IMR-90 (cell line): ENCODE measurements at regions not wholly inside any gene's neighbourhood (a gene's known extent, or its start where the extent isn't known, plus 50 kb on each side); places are given as distances from the start of the nearest gene placed in this dataset.

Experiments used
- ATAC-seq: fragments of 200-7000 bp; cut with Tn5 transposase; 2 replicates; pipeline ENCODE4 v1.9.1; 2020; ENCODE audit warnings: low read depth, mild to moderate bottlenecking, moderate library complexity
- BruUV-seq: library from RNA; stranded (reverse); fragments of 400-500 nt; replicated peaks from 2 replicates; lab custom pipeline; 2021; lab: Mats Ljungman, UMichigan
- CTCF ChIA-PET: fragments of 300-600 bp; formaldehyde crosslinking; extraction: SDS; loops from one replicate; lab custom pipeline; 2021; ENCODE audit warnings: antibody characterized with exemption; lab: Yijun Ruan, JAX
- POLR2A ChIA-PET: fragments of 300-600 bp; sonication (Branson Sonifier 250); formaldehyde crosslinking; loops from one replicate; lab custom pipeline; 2022; ENCODE audit warnings: antibody characterized with exemption; ENCODE audit not compliant: unreplicated experiment; lab: Charles Lee
- DNase-seq: peaks from one replicate; pipeline ENCODE4 v3.0.0; 2013
- H2AFZ ChIP-seq: replicated peaks from 2 replicates; pipeline ENCODE3; 2013; ENCODE audit warnings: low read length, mild to moderate bottlenecking; ENCODE audit not compliant: poor library complexity
- H2AK5ac ChIP-seq: 2 replicates; pipeline ENCODE4 v1.6.1; 2013; ENCODE audit warnings: low read depth, low read length, inconsistent platforms
- H2AK9ac ChIP-seq: replicated peaks from 2 replicates; pipeline ENCODE3; 2013; ENCODE audit warnings: mild to moderate bottlenecking, low read depth, low read length, moderate library complexity; ENCODE audit not compliant: poor library complexity
- H2BK120ac ChIP-seq: 2 replicates; pipeline ENCODE4 v1.6.1; 2013; ENCODE audit warnings: low read depth, low read length, inconsistent platforms
- H2BK15ac ChIP-seq: 3 replicates; pipeline ENCODE4 v1.6.1; 2013; ENCODE audit warnings: low read depth, low read length, inconsistent platforms
- H2BK20ac ChIP-seq: 2 replicates; pipeline ENCODE4 v1.6.1; 2013; ENCODE audit warnings: low read depth, mild to moderate bottlenecking, inconsistent platforms, low read length, moderate library complexity
- H2BK5ac ChIP-seq: 2 replicates; pipeline ENCODE4 v1.6.1; 2013; ENCODE audit warnings: mild to moderate bottlenecking, low read depth, low read length, inconsistent platforms; ENCODE audit not compliant: poor library complexity, severe bottlenecking
- H3K14ac ChIP-seq: replicated peaks from 2 replicates; pipeline ENCODE4 v1.6.1; 2013; ENCODE audit warnings: low read depth, low read length, inconsistent platforms
- H3K18ac ChIP-seq: 2 replicates; pipeline ENCODE4 v1.6.1; 2013; ENCODE audit warnings: low read depth, low read length, control low read depth
- H3K23ac ChIP-seq: 2 replicates; pipeline ENCODE4 v1.6.1; 2013; ENCODE audit warnings: low read depth, low read length, inconsistent platforms
- H3K27ac ChIP-seq: 2 replicates; pipeline ENCODE4 v1.5.1; 2013; ENCODE audit warnings: mild to moderate bottlenecking, control low read depth, low read length; ENCODE audit not compliant: insufficient read depth
- H3K27me3 ChIP-seq: 2 replicates; pipeline ENCODE4 v1.6.1; 2013; ENCODE audit warnings: low read length; ENCODE audit not compliant: control insufficient read depth, insufficient read depth
- H3K36me3 ChIP-seq: 2 replicates; pipeline ENCODE4 v1.6.1; 2013; ENCODE audit warnings: low read length, mixed read lengths; ENCODE audit not compliant: control insufficient read depth, insufficient read depth
- H3K4ac ChIP-seq: 2 replicates; pipeline ENCODE4 v1.6.1; 2013; ENCODE audit warnings: low read depth, low read length, inconsistent platforms
- H3K4me1 ChIP-seq: 2 replicates; pipeline ENCODE4 v1.6.1; 2013; ENCODE audit warnings: low read length, mixed read lengths; ENCODE audit not compliant: control insufficient read depth, insufficient read depth
- H3K4me2 ChIP-seq: 2 replicates; pipeline ENCODE4 v1.6.1; 2013; ENCODE audit warnings: low read depth, mild to moderate bottlenecking, control low read depth, low read length, moderate library complexity
- H3K4me3 ChIP-seq: 2 replicates; pipeline ENCODE4 v1.5.1; 2013; ENCODE audit warnings: low read depth, mild to moderate bottlenecking, control low read depth, low read length, moderate library complexity; ENCODE audit not compliant: insufficient read depth
- H3K56ac ChIP-seq: 2 replicates; pipeline ENCODE4 v1.6.1; 2013; ENCODE audit warnings: low read length, inconsistent platforms; ENCODE audit not compliant: insufficient read depth; ENCODE audit errors: extremely low read depth
- H3K79me1 ChIP-seq, 2 experiments: 2 replicates each; pipeline ENCODE4 v1.6.1; 2013; ENCODE audit warnings: low read length in 2 of 2, inconsistent platforms in 1 of 2, low read depth in 1 of 2
- H3K9ac ChIP-seq: 2 replicates; pipeline ENCODE4 v1.6.1; 2013; ENCODE audit warnings: low read depth, low read length, control low read depth
- H3K9me1 ChIP-seq: 2 replicates; pipeline ENCODE4 v1.6.1; 2013; ENCODE audit warnings: low read length, inconsistent platforms; ENCODE audit not compliant: insufficient read depth
- H3K9me3 ChIP-seq: 2 replicates; pipeline ENCODE4 v1.6.1; 2013; ENCODE audit warnings: low read length; ENCODE audit not compliant: control insufficient read depth, insufficient read depth
- H4K20me1 ChIP-seq: 2 replicates; pipeline ENCODE4 v1.6.1; 2013; ENCODE audit warnings: low read length, inconsistent platforms; ENCODE audit not compliant: insufficient read depth
- H4K5ac ChIP-seq: 2 replicates; pipeline ENCODE4 v1.6.1; 2013; ENCODE audit warnings: mild to moderate bottlenecking, low read depth, low read length, control low read depth
- H4K8ac ChIP-seq, 2 experiments: 2 replicates each; pipeline ENCODE4 v1.6.1; 2013; ENCODE audit warnings: low read depth in 2 of 2, low read length in 2 of 2, control low read depth in 1 of 2, inconsistent platforms in 1 of 2
- H4K91ac ChIP-seq: 2 replicates; pipeline ENCODE4 v1.6.1; 2013; ENCODE audit warnings: low read depth, low read length, inconsistent platforms; ENCODE audit not compliant: insufficient read depth
- BHLHE40 ChIP-seq: fragments of 150-350 bp; IDR thresholded peaks from 2 replicates; pipeline ENCODE4 v1.6.1; 2016; ENCODE audit warnings: mild to moderate bottlenecking, low read depth, low read length
- CEBPB ChIP-seq: IDR thresholded peaks from 2 replicates; pipeline ENCODE4 v1.6.1; 2012; ENCODE audit warnings: low read depth, low read length, improper control_type of control experiment
- CHD1 ChIP-seq: IDR thresholded peaks from 2 replicates; pipeline ENCODE4 v1.6.1; 2012; ENCODE audit warnings: low read depth, low read length, improper control_type of control experiment
- ELK1 ChIP-seq: fragments of 150-350 bp; IDR thresholded peaks from 2 replicates; pipeline ENCODE4 v1.6.1; 2016; ENCODE audit warnings: low read depth, mild to moderate bottlenecking, low read length, moderate library complexity, borderline replicate concordance
- NFE2L2 ChIP-seq: fragments of 150-350 bp; IDR thresholded peaks from 2 replicates; pipeline ENCODE4 v1.6.1; 2016; ENCODE audit warnings: low read depth, mild to moderate bottlenecking, low read length
- POLR2A ChIP-seq: IDR thresholded peaks from 2 replicates; pipeline ENCODE4 v1.6.1; 2012; ENCODE audit warnings: mild to moderate bottlenecking, low read depth, low read length
- RCOR1 ChIP-seq: IDR thresholded peaks from 2 replicates; pipeline ENCODE4 v1.6.1; 2012; ENCODE audit warnings: mild to moderate bottlenecking, low read length, improper control_type of control experiment; ENCODE audit not compliant: insufficient replicate concordance
- RFX5 ChIP-seq: IDR thresholded peaks from 2 replicates; pipeline ENCODE4 v1.8.0; 2012; ENCODE audit warnings: low read depth, mild to moderate bottlenecking, low read length, moderate library complexity
- SMC3 ChIP-seq: fragments of 150-350 bp; IDR thresholded peaks from 2 replicates; pipeline ENCODE4 v1.6.1; 2016; ENCODE audit warnings: low read depth, mild to moderate bottlenecking, antibody characterized with exemption, low read length, moderate library complexity
- USF2 ChIP-seq: fragments of 150-350 bp; IDR thresholded peaks from 2 replicates; pipeline ENCODE4 v1.6.1; 2017; ENCODE audit warnings: mild to moderate bottlenecking, antibody characterized with exemption, low read length, low read depth
- WGBS, 2 experiments: methylation state at CpG; one replicate each; pipeline versions ENCODE4 v1.1.5 to v1.1.7; 2013; ENCODE audit warnings: missing lambda C conversion rate in 2 of 2; ENCODE audit not compliant: insufficient read length in 1 of 2; ENCODE audit errors: extremely low coverage in 2 of 2; 5-methylcytosine and 5-hydroxymethylcytosine counted together
- dilution Hi-C: fragments of 300-500 bp; cut with HindIII; formaldehyde crosslinking; loops from one replicate; pipeline ENCODE4 v1.14.3; 2018; ENCODE audit warnings: low sequenced_read_pairs; ENCODE audit not compliant: unreplicated experiment
- in situ Hi-C: fragments of 300-500 bp; cut with MboI; formaldehyde crosslinking; loops from 3 replicates; pipeline ENCODE4 v1.14.3; 2019; ENCODE audit warnings: low sequenced_read_pairs, inconsistent platforms, mixed read lengths
- intact Hi-C: fragments of 100-400 bp; cut with micrococcal nuclease; formaldehyde crosslinking; loops from 2 replicates; pipeline ENCODE4 v1.10.0; 2022
- TF ChIP-seq, protein P1 (sequence below): conservative IDR thresholded peaks from 2 replicates; pipeline ENCODE4 v1.5.1; 2012; ENCODE audit warnings: mild to moderate bottlenecking, low read depth, low read length, improper control_type of control experiment

DNA sequence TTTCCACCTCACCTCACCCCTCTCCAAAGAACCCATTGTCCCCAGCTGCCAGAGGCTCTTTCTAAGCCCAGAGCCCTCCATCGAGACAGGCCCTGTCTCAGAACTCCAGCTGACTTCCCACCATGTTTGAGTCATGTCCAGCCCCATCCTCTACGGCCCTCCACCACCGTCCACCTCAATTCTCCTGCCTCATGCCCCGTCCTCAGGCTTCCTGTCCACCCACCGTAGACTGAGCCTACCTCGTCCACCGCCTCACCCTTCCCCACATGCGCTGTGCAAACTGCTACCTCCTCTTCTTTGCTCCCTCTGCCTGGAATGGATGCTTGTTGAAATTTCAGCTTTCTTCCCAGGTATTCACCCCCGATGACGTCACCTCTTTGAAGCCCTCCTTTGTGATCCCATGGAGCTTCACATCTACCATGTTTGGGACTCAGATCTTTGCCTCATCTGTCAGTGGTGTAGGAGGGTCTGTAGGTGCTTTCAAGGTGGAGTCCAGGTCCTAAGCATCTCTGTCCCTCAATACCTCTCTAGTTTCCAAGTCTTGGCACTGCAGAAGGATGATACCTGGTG, 149.0 kb downstream of the MRM1 start:
- dilution Hi-C loops: no loop called here

More for the DNA sequence above, 149.0 kb downstream of the MRM1 start:
- Histone ChIP-seq H3K56ac (no peak overlapping the region), H3K36me3 (no peaks in the 10 kb centered on the region), H3K9me3 (no peaks in the 10 kb centered on the region), H2BK15ac (no peak overlapping the region), H3K9ac (no peak overlapping the region), H2BK20ac (no peak overlapping the region), H3K4me3 (no peak overlapping the region), H2AK9ac (no peak overlapping the region), H3K4me2 (no peak overlapping the region), H3K23ac (no peak overlapping the region), H3K9me1 (no peaks in the 10 kb centered on the region), H3K18ac (no peak overlapping the region), H2BK120ac (no peak overlapping the region), H3K79me1 (no peaks in the 10 kb centered on the region), H3K4me1 (no peaks in the 10 kb centered on the region), H2AFZ (no peak overlapping the region), H4K20me1 (no peaks in the 10 kb centered on the region), H3K27ac (no peak overlapping the region), H4K91ac (no peak overlapping the region), H3K4ac (no peak overlapping the region), H3K27me3 (peaks cover 24% of the 10 kb centered on the region), H4K5ac (no peak overlapping the region), H3K14ac (no peak overlapping the region), H2AK5ac (no peak overlapping the region), H2BK5ac (no peak overlapping the region), H4K8ac (no peak overlapping the region)
- intact Hi-C loops: no loop called here
- in situ Hi-C loops: no loop called here
- DNase-seq (no peak), ATAC-seq (no peak)
- no peak for TF ChIP-seq CEBPB
- TF ChIP-seq USF2: no peak
- TF ChIP-seq CHD1: no peak
- no peak for TF ChIP-seq POLR2A
- no peak for TF ChIP-seq ELK1
- TF ChIP-seq SMC3: no peak
- no peak for TF ChIP-seq BHLHE40
- no peak for TF ChIP-seq NFE2L2
- TF ChIP-seq, protein P1, sequence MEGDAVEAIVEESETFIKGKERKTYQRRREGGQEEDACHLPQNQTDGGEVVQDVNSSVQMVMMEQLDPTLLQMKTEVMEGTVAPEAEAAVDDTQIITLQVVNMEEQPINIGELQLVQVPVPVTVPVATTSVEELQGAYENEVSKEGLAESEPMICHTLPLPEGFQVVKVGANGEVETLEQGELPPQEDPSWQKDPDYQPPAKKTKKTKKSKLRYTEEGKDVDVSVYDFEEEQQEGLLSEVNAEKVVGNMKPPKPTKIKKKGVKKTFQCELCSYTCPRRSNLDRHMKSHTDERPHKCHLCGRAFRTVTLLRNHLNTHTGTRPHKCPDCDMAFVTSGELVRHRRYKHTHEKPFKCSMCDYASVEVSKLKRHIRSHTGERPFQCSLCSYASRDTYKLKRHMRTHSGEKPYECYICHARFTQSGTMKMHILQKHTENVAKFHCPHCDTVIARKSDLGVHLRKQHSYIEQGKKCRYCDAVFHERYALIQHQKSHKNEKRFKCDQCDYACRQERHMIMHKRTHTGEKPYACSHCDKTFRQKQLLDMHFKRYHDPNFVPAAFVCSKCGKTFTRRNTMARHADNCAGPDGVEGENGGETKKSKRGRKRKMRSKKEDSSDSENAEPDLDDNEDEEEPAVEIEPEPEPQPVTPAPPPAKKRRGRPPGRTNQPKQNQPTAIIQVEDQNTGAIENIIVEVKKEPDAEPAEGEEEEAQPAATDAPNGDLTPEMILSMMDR: no peak
- TF ChIP-seq RCOR1: no peak
- no peak for TF ChIP-seq RFX5
- no CpG with 5 or more reads among the region's 10 CpGs for WGBS, 2 experiments
- BruUV-seq: no TSS peak
- ChIA-PET CTCF (no interaction called here), POLR2A (no interaction called here)
